ENCODE measurements at regions not wholly inside any gene's neighbourhood (a gene's known extent, or its start where the extent isn't known, plus 50 kb on each side); places are given as distances from the start of the nearest gene placed in this dataset.

DNA sequence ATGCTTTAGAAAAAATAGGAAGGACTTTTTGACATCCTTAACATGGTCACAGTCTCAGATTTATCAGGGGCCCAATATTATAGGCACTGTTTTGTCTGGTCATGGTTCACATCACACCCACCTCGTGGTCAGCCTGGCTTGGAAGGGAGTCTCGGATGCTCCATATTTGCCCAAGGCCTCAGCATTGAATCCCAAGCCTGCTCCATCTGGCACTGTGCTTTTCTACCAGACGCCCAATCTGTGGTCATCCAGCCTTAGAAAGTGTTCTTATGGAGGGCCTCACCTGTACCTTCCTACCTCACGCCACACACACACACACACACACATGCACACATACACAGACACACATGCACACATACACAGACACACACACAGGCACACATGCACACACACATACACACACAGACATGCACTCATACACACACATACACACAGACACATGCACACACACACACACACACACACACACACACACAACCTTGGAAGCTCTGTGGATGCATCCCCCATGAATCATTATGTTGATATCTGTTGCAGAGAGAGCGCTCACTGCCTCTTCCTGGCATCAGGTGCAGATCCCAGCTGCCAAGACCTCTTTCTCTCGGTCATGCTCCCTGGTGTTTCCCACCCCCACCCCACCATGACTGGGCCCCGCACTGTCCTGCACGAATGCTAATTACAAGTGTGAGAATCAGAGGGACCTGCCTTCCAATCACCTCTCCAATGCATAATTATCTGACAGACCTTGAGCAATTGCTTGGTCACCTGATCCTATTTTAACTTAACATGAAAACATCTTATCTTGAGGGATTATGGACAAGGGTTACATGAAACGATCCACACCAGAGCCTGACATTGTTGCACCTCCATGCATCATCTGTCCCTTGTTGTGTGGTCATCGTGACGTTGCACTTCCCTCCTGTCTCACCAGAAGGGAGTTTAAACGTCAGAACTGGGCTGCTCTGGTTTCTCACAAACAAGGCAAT lies 122.7 kb upstream of the TMEM72 start:
- DNase-seq: no peak

DNA sequence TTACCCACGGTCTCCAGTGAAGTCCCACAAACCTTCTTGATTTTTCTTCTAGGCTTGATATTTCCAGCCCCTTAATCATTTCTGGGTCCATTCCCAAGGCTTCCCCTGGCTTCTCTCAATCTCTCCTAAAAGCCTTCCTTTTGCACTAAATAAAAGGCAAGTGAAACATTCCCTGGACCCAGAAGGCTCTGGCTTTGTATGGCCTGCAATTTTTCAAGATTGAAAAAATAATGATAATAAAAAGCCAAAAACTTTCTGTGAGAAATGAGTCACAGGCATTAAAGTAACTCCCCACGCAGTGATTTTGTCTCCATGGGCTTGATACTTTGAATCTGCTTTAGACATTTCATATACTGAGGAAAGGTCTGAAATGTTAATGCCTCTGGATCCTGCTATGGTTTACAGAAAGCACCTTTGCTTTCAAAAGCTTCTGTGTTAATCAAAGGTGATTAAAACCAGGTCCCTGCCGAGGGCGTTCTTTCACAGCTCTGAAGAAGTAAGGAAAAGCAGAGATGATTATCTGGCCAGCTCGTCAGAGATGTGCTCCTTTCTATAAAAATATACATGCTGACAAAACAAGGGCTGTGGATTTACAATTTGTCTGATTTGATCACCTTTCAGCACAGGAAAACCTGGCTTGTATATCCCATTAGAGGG lies 118.9 kb upstream of the TMEM72 start:
- DNase-seq: no peak

DNA sequence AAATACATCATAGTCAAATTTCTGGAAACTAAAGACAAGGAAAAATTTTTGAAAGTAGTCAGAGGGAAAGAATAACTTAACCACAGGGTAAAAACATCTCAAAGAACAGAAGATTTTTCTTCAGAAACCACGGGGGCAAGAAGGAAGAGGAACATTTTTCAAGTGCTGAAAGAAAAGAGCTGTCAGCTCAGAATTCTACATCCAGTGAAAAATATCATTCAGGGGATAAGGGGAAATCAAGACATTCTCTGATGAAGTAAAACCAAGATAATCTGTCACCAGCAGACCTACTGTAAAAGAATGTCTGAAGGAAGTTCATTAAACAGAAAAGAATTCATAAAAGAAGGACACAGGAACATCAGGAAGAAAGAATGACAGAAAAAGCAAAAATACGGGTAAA lies 111.2 kb upstream of the TMEM72 start:
- no peak for DNase-seq

DNA sequence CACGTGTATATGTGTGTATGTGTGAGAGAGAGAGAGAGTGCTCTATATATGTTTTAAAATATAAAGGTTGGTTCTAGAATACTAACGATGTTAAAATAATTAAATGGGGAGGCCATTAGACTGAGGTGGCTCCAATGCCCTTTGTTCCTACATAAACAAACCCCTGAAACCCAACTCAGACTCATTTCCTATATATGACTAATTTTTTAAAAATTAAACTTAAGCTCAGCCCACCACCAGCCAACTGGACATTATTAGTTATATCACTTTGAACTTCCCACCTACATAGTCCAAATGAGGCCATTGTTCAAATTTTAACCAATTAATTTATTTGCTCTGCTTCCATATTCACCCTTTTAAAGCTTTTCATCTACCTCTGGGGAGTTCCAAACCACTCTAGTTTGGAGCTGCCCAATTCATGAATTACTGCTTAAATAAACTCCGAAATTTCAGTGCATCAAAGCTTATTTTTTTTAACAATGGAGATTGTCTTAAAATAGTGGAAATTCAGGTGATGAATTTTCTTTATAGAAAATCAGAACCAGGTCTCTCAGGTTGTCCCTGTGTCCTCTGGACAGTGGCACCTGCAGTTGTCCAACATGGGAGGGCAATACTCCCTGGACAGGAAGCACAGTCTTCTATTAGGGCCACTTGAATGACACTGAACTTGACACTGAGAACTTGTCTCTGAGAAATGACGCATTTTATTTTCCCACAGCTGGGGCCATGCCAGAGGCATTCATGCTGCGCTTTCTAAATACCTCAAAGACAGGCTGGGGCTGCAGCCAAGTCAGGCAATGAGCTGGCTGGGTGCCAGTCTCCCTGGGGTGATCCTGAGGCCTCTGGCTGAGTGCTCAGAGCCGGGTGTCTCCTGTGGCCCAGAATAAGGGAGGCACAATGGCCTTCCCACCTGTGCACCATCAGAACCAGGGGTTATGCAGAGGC lies 109.5 kb upstream of the TMEM72 start:
- peak; percentile 66 for DNase-seq

DNA sequence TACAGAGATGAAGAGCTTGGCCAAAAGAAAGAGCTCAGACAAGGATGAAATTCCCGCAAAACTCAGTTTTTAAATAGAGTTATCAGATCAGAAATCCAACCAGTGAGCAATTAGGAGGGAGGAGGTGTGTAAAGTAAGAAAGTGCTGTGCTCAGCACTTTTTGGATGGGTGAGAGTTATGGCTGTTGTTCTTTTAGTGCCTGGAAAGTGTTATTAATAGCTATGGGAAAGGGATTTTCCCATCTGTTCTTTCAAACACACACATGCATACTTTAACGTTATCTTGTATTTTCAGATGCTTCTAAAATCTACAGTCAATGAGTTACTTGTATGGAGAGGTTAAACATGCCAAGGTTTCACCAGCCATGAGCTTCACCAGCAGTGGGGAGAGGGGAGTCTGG lies 107.3 kb upstream of the TMEM72 start:
- no peak for DNase-seq

DNA sequence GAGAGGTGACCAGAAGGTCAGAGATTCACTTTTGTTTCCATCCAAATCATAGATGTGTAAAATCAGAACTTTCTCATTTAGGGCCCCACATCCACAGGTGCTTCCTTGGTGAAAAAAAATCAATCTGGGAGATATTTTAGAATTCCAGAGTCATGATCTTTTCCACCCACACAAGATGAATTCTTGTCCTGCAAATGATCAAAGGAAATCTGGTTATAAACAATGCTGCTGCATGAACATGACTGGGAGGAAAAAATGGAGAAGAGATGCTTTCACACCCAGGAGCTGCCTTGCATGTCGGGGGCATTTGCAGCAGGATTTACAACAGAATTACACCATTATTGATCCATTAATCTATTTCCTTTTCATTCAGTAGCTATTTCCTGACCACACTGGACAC lies 106.5 kb upstream of the TMEM72 start:
- no peak for DNase-seq

DNA sequence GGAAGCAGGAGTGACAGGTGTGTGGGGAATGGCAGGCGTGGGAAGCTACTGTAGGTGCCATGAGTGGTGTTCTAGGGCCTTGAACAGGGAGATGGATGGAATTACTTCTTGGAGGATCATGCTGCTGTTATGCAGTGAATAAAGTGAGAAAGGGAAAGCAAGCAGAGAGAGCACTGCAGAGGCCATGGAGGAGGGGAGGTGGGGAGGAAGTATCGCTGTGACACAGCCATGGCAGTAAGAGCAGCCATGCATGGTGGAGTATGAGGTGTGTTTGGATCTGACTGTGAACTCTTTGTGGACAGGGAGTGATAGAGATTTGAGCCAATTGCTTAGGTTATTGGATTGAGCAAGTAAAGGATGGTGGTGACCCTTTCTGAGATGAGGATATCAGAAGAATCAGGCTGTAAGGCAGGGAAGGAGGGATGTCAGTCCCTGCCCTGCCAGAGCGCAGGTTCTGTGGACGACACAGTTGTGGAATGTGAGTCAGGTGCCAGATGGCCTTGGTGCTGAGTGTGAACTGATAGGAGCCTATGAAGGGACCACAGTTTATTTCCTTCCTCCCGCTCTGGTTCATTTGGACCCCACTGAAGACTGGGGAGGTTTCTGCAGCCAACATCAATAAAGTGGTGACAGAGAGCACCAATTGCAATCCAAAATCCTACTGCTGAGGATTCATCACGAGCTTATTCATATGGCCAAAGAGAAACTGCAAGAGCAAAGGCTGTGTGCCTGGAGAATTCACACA lies 105.5 kb upstream of the TMEM72 start:
- no peak for DNase-seq

DNA sequence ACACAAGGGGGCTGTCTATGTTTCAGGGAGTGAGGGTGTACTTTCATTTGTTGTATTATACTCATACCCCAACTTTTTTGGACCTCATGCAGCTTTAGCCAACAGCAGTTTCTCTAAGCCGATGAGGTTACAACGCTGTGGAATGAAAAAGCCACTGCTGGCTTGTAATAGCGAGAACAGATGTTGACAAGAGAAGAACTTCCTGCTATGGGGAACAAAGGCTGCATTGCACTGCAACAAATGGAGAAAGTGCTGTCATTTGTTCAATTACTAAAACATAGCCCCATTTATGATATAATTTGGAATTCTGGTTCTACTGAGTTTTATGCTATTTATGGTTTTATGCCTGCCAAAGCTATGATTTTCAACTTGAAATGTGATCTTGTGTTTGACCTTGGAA lies 104.2 kb upstream of the TMEM72 start:
- DNase-seq: no peak

DNA sequence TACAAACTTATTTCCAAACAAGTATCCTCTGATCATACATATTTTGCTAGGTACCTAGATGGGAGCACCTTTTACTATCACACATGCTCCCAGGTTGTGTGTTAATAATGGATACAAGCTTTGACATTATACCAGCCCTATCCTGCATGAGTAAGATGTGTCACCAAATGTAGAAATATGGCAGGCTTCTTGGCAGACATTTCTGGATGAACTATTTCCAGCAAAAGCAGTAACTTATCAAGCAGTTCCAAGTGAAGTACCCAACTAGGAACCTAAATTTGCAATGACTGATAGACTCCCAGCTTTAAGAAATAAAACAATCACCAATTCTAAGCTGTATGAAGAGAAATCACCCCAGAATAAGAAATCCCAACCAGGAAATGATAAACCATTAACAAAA lies 103.7 kb upstream of the TMEM72 start:
- no peak for DNase-seq

DNA sequence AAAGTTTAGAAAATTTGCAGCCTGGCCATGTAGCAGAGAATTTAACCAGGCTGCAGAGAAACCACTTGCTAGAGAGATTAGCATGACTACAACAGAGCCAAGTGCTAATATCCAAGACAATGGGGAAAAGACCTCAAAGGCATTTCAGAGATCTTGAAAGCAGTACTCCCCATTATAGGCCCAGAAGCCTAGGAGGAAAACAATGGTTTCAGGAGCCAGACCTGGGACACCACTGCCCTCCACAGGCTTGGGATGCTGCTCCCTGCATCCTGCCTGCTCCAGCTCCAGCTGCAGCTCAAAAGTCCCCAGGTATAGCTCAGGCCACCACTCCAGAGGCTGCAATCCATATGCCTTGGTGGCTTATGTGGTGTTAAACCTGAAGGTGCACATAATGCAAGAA lies 101.5 kb upstream of the TMEM72 start:
- no peak for DNase-seq

DNA sequence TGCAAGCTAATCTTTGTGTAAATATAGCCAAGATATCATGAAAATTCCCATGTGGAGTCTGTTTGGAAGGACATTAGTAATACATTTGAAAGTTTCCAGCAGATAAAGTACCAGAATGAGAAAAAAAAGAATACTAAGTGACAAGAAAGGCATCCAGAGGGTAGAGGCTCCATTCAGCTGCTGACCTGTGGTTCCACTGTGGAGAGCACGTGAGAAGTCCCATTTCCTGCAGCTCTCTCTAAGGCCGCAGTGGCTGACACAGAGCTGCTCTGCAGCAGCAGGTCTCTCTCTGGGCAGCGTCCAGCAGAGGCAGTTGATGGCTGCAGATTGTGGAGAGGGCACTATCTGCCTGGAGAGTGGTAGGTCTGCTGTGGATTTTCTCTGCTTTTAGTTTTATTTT lies 100.1 kb upstream of the TMEM72 start:
- no peak for DNase-seq

DNA sequence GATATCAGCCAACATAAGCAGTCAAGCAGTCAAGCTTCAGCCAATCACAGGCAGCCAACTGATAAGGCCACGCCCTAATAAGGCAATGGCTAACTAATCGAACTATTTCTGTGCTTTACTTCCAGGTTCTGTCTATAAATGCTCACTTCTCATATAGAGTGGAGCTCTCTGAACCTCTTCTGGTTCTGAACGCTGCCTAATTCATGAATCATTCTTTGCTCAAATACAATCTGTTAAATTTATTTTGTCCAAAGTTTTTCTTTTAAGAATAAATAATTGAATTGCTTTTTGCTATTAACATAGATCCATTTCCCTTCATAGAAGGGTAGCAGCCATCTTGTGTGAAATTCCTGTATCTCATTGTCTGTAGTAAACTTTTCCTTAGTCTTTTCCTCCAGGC lies 97.9 kb upstream of the TMEM72 start:
- no peak for DNase-seq

DNA sequence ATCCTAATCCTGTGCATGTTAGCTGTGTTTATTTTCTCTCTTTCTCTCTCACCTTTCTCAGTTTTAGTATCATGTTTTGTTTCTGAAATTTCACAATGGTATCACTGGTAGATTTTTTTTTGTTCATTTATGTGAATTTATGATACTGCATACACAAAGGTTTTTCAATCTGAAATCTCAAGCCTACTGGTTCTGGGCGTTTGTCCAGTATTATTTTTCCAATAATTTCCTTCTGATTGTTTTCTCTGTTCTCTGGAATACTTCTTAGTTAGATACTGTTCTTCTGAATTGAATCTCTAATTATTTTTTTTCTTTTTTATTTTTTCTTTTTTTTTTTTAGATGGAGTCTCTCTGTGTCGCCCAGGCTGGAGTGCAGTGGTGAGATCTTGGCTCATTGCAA lies 96.2 kb upstream of the TMEM72 start:
- no peak for DNase-seq

DNA sequence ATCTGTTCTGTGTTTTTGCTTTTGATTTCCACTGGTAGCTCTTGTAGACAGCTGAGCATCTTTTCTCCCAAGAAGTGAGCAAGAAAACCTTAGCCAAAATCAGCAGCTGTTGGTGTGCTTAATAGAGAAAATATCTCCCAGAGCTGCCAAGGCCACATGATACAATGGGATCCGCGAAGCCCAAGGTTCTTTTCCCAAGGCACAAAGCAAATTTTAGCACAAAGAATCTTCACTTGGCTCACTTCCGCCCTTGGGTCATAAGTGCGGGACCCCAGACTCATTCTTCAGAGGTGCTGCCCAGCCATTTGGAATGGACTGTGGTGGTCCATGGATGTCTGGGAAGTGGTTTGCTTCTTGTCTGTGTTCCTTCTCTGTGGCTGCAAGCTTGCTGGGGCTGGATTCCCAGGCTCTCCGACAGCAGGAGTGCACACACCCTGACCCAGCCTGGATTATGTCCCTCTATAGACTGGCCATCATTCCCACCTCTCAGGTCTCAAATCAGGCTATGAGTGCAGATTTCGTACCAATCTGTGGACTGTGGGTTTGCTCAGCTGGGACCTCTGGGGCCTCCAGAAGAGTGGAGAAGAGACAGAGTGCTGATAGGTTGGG lies 93.0 kb upstream of the TMEM72 start:
- no peak for DNase-seq

DNA sequence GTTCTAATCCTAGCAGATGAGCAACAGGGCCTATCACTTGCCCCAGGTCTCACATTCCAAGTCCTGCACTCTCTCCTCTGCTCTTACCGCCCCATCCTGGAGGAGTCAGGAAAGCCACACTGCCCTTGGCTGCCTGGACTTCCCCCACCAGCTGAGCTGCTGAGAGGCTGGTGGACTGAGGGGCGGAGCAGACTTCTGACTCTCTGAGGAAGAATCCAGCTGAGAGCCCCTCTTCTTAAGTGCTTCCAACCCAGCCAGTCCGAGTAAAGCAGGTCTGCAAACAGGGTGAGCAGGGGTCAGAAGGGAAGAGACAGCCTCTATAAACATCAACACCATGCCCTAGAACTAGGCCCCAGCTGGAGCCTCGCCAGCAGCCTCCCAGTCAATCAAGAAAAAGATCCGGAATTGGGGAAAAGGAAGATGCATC lies 92.4 kb upstream of the TMEM72 start:
- no peak for DNase-seq

DNA sequence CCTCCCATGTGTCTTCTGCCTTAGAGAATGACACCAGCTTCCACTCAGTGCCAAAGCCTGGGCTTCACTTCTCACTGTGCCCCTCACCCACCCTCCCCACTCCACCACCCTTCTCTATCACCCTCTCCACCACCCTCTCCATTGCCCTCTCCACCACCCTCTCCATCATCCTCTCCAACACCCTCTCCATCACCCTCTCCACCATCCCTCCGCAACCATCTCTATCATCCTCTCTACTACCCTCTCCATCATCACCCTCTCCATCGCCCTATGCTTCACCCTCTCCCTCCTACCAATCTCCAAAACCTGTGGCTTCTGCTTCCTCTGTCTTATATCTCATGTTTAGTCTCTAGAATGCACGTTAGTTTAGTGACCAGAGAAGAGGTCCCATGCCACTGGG lies 91.0 kb upstream of the TMEM72 start:
- no peak for DNase-seq

DNA sequence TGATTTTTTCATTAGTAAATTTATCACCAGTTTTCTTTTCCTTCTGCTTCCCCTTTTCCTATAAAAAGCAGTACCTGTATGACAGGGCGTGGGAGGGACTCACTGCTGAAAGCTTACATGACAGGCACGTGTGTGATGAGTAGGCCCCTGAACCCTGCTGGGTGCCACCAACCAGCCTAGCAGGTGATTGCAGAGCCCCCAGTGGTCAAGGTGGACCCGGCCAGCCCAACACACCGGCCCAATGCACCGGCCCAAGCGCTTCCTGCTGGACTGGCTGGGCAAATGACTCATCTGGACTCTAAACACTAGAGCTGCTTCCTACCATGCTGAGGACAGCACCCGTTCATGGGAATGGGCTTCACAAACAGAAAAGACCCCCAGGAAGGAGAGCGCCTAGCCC lies 89.8 kb upstream of the TMEM72 start:
- no peak for DNase-seq

DNA sequence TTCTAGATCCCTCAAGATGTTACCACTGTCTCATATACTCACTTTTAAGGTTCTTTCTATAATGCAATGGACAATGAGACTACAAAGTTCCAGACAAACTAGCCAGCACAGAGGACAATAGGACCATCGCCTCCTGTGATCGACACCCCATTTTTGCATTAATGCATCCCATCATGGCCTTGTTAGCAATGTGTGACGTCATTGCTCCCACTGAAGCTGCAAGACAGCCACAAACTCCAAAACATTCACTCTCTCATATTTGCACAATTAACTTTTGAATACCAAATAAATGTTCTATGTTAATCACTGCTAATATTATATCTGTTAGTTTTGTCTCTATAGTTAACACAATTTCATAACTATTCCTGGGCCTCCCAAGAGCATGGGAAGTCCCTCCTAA lies 88.8 kb upstream of the TMEM72 start:
- DNase-seq: no peak

DNA sequence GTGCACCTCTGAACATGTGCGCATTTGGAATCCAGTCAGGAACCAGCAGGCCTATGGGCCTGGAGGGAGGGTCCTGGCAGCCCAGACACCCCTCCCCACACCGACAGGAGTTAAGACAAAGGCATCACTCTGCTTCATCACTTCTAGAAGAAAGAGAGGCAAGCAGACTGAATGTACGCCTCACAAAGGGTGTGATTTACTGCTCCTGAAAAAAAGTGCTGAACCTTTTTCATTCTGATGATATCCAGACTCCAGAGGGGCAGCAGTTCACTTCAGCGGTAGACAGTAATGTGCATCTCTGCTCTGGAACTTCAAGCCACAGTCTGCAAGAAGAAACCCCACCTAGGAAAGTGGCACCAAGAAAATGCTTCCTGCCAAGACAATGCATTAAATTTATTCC lies 88.2 kb upstream of the TMEM72 start:
- no peak for DNase-seq

DNA sequence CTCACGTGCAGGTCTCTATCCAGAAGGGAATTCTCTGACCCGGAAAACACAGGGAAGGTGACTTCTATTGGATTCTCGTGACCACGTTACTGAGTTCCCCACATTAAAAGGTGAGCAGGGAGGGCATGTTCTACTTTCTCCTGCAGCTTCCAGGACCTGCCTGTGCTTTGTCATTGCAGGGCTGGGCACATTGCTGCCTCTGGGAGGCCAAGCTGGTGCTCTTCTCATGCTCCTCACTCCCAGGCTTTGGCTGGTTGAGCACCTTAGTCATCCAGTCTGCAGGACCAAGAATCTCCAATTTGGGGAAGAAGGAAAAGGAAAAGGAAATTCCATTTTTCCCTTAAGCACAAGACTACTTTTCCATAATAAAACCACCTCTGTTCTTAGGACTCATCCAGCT lies 86.5 kb upstream of the TMEM72 start:
- no peak for DNase-seq

DNA sequence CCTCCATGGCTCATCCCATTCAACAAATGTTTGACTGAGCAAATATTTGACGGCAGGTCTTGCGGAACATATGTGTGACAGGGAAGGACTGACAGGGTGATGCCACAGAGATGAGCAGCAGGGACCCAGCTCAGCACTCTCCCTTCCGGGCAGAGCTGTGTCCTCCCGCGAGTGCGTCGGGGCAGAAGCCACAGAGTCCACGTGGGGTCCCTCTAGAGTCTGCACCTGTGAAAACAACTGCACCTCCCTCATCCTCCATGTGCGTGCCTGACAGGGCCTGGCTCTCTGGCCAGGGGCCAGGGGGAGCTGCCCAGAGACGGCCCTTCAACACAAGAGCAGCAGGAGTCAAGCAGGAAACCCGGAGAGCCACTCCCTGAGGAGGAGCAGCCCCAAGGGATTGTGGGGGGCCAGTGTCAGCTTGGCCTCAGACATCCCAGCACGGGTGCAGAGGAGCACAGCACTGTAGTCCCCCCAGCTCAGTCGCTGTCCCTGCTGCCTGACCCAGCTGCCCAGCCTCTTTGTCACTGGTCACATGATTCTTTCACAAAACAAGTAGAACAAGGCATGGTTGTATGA lies 83.6 kb upstream of the TMEM72 start:
- DNase-seq: peak; percentile 43

All from NCI-H510A (cell line).